HEK293T (cell line): ENCODE measurements at regions not wholly inside any gene's neighbourhood (a gene's known extent, or its start where the extent isn't known, plus 50 kb on each side); places are given as distances from the start of the nearest gene placed in this dataset.

Experiments
- ELF4 ChIP-seq: fragments of 450-650 bp; IDR thresholded peaks from 2 replicates; pipeline ENCODE4 v1.6.1; 2017; ENCODE audit warnings: antibody characterized with exemption
- FOXM1 ChIP-seq: fragments of 450-650 bp; IDR thresholded peaks from 2 replicates; pipeline ENCODE4 v1.6.1; 2017; ENCODE audit warnings: mild to moderate bottlenecking, borderline replicate concordance
- PKNOX1 ChIP-seq: fragments of 450-650 bp; IDR thresholded peaks from 2 replicates; pipeline ENCODE4 v1.6.1; 2016
- SUZ12 ChIP-seq: fragments of 450-650 bp; IDR thresholded peaks from 2 replicates; pipeline ENCODE4 v1.6.1; 2016; ENCODE audit warnings: mild to moderate bottlenecking

- TF ChIP-seq ELF4 (no peak), SUZ12 (no peak), PKNOX1 (no peak), FOXM1 (no peak)
Observed at GRCh38 chr10:124223711-124224085, 130.3 kb upstream of the CHST15 start.
